H1 (cell line): ENCODE measurements at regions not wholly inside any gene's neighbourhood (a gene's known extent, or its start where the extent isn't known, plus 50 kb on each side); places are given as distances from the start of the nearest gene placed in this dataset.

Source experiments
- CREB1 ChIP-seq: IDR thresholded peaks from 2 replicates; pipeline ENCODE4 v1.6.1; 2012; ENCODE audit warnings: inconsistent platforms
- SAP30 ChIP-seq: fragments of 300-600 bp; sonication (generic); IDR thresholded peaks from 2 replicates; pipeline ENCODE4 v1.7.1; 2012; ENCODE audit warnings: low read length, moderate library complexity, mild to moderate bottlenecking, inconsistent platforms; ENCODE audit not compliant: insufficient read depth, insufficient replicate concordance
- TEAD4 ChIP-seq: IDR thresholded peaks from 2 replicates; pipeline ENCODE4 v1.6.1; 2012; ENCODE audit warnings: low read depth, low read length, inconsistent platforms, mixed read lengths

DNA sequence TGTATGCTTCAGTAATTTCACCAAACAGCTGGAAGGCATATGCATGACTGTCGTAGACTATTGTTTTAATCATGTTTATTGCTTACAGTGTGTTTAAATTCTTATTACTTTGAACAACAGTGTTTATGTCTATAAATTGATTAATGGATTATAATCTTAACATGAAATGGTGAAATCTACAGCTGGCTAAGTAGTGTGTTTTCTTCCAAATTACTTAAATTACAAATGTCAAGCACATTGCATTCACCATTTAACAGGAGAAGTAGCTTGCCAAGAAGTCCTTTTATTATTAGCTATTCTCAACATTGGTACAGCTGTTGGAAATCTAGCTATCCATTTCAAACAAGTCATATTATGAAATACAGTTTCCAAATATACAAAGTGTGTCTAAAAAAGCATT is 849.3 kb upstream of the PCDH10 start (continued):
- TF ChIP-seq SAP30 (no peak), TEAD4 (no peak), CREB1 (no peak)
- TF ChIP-seq, all 59 proteins: peak for 0
